Keratinocyte (primary cell): ENCODE measurements at regions not wholly inside any gene's neighbourhood (a gene's known extent, or its start where the extent isn't known, plus 50 kb on each side); places are given as distances from the start of the nearest gene placed in this dataset.

ENCODE experiments used
- DNase-seq: peaks from one replicate; pipeline ENCODE4 v3.0.0-alpha.2; 2011; ENCODE audit warnings: low read depth, missing footprints, low spot score
- FAIRE-seq: peaks from 2 replicates; lab custom pipeline; 2011; peaks lifted over from hg19 to GRCh38; lab: Jason Lieb, UNC
- H2AFZ ChIP-seq: 2 replicates; pipeline ENCODE4 v1.6.0; 2012; ENCODE audit warnings: low read length, control low read depth, inconsistent platforms; ENCODE audit not compliant: control insufficient read depth
- H3K27ac ChIP-seq: 2 replicates; pipeline ENCODE4 v1.5.1; 2011; ENCODE audit warnings: low read length; ENCODE audit not compliant: control insufficient read depth, insufficient read depth
- H3K27me3 ChIP-seq: 3 replicates; pipeline ENCODE4 v1.6.0; 2011; ENCODE audit warnings: low read length; ENCODE audit not compliant: control insufficient read depth, insufficient read depth; ENCODE audit errors: extremely low read depth
- H3K36me3 ChIP-seq, 2 experiments: 2 replicates in 1 of 2; 3 replicates in 1 of 2; pipeline ENCODE4 v1.5.1; 2011; ENCODE audit warnings: low read length in 2 of 2, mild to moderate bottlenecking in 1 of 2; ENCODE audit not compliant: control insufficient read depth in 2 of 2, insufficient read depth in 2 of 2; ENCODE audit errors: extremely low read depth in 1 of 2
- H3K4me1 ChIP-seq: 3 replicates; pipeline ENCODE4 v1.5.1; 2011; ENCODE audit warnings: low read length; ENCODE audit not compliant: control insufficient read depth, insufficient read depth; ENCODE audit errors: extremely low read depth
- H3K4me2 ChIP-seq: 3 replicates; pipeline ENCODE4 v1.6.0; 2011; ENCODE audit warnings: low read depth, low read length; ENCODE audit not compliant: control insufficient read depth, insufficient read depth; ENCODE audit errors: extremely low read depth
- H3K4me3 ChIP-seq, 3 experiments: fragments of 200-600 bp in 1 of 3; sonication (generic) in 1 of 3; 2 replicates in 2 of 3; 3 replicates in 1 of 3; pipeline ENCODE4 v1.5.1; 2011 to 2016; ENCODE audit warnings: low read length in 3 of 3, mild to moderate bottlenecking in 3 of 3, control low read depth in 2 of 3, inconsistent platforms in 1 of 3, low read depth in 1 of 3, mixed read lengths in 1 of 3, mixed run types in 1 of 3, moderate library complexity in 1 of 3; ENCODE audit not compliant: control insufficient read depth in 2 of 3, insufficient read depth in 2 of 3; ENCODE audit errors: extremely low read depth in 1 of 3
- H3K79me2 ChIP-seq: 2 replicates; pipeline ENCODE4 v1.6.0; 2012; ENCODE audit warnings: low read length; ENCODE audit not compliant: control insufficient read depth, insufficient read depth
- H3K9ac ChIP-seq: 3 replicates; pipeline ENCODE4 v1.6.0; 2011; ENCODE audit warnings: low read length; ENCODE audit not compliant: control insufficient read depth, insufficient read depth; ENCODE audit errors: extremely low read depth
- H3K9me1 ChIP-seq: 3 replicates; pipeline ENCODE4 v1.6.0; 2011; ENCODE audit warnings: low read length; ENCODE audit not compliant: control insufficient read depth, insufficient read depth; ENCODE audit errors: extremely low read depth
- H3K9me3 ChIP-seq: 2 replicates; pipeline ENCODE4 v1.5.1; 2012; ENCODE audit warnings: low read depth, low read length; ENCODE audit not compliant: control insufficient read depth
- H4K20me1 ChIP-seq: 3 replicates; pipeline ENCODE4 v1.6.0; 2011; ENCODE audit warnings: low read length; ENCODE audit not compliant: control insufficient read depth, insufficient read depth; ENCODE audit errors: extremely low read depth
- EZH2 ChIP-seq: IDR thresholded peaks from one replicate; pipeline ENCODE4 v1.6.1; 2012; ENCODE audit warnings: inconsistent platforms, mild to moderate bottlenecking, low read length, moderate library complexity
- dilution Hi-C: fragments of 300-500 bp; cut with MboI; formaldehyde crosslinking; loops from one replicate; pipeline ENCODE4 v1.7.0; 2020; ENCODE audit warnings: low sequenced_read_pairs; ENCODE audit not compliant: extremely low pct_ligation_motif_present
- TF ChIP-seq, protein P1 (sequence below), 3 experiments: IDR thresholded peaks in 1 of 3; conservative IDR thresholded peaks in 1 of 3; optimal IDR thresholded peaks in 1 of 3; 2 replicates in 2 of 3; 3 replicates in 1 of 3; pipeline versions ENCODE3 to v1.5.1; 2011; ENCODE audit warnings: low read length in 3 of 3, mild to moderate bottlenecking in 3 of 3, moderate library complexity in 2 of 3, control low read depth in 1 of 3, inconsistent platforms in 1 of 3; ENCODE audit not compliant: insufficient read depth in 2 of 3; ENCODE audit errors: extremely low read depth in 1 of 3

- Histone ChIP-seq H4K20me1 (no peaks in the 10 kb centered on the region), H3K4me1 (no peaks in the 10 kb centered on the region), H3K9me3 (no peaks in the 10 kb centered on the region), H3K36me3 (no peaks in the 10 kb centered on the region), H3K27ac (no peak overlapping the region), H3K4me3 (no peak overlapping the region), H3K9ac (no peak overlapping the region), H3K79me2 (no peaks in the 10 kb centered on the region), H3K9me1 (no peaks in the 10 kb centered on the region), H3K4me2 (no peak overlapping the region), H2AFZ (no peak overlapping the region), H3K27me3 (no peaks in the 10 kb centered on the region)
- dilution Hi-C loops = no loop called here
- FAIRE-seq = no peak
- no peak for DNase-seq
- no peak for TF ChIP-seq EZH2
- TF ChIP-seq, protein P1, sequence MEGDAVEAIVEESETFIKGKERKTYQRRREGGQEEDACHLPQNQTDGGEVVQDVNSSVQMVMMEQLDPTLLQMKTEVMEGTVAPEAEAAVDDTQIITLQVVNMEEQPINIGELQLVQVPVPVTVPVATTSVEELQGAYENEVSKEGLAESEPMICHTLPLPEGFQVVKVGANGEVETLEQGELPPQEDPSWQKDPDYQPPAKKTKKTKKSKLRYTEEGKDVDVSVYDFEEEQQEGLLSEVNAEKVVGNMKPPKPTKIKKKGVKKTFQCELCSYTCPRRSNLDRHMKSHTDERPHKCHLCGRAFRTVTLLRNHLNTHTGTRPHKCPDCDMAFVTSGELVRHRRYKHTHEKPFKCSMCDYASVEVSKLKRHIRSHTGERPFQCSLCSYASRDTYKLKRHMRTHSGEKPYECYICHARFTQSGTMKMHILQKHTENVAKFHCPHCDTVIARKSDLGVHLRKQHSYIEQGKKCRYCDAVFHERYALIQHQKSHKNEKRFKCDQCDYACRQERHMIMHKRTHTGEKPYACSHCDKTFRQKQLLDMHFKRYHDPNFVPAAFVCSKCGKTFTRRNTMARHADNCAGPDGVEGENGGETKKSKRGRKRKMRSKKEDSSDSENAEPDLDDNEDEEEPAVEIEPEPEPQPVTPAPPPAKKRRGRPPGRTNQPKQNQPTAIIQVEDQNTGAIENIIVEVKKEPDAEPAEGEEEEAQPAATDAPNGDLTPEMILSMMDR (optimal IDR thresholded peaks at IDR 0.05 in 1 of 3, IDR thresholded peaks at IDR 0.05 in 1 of 3, conservative IDR thresholded peaks at IDR 0.05 in 1 of 3; ENCODE audit: extremely low read depth in 1 of 3, insufficient read depth in 2 of 3, low read length in 3 of 3) = no peak
Observed at GRCh38 chr5:92102313-92102712, 719.2 kb upstream of the ARRDC3 start.

- no peaks in the 10 kb centered on the region for H3K27me3 ChIP-seq
- no peaks in the 10 kb centered on the region for H3K36me3 ChIP-seq
- TF ChIP-seq EZH2 = no peak
- TF ChIP-seq, protein P1 (optimal IDR thresholded peaks at IDR 0.05 in 1 of 3, IDR thresholded peaks at IDR 0.05 in 1 of 3, conservative IDR thresholded peaks at IDR 0.05 in 1 of 3; ENCODE audit: extremely low read depth in 1 of 3, insufficient read depth in 2 of 3, low read length in 3 of 3) = no peak
- H3K9me1 ChIP-seq = no peaks in the 10 kb centered on the region
- DNase-seq = no peak
- no peaks in the 10 kb centered on the region for H3K9me3 ChIP-seq
- H3K4me1 ChIP-seq = no peaks in the 10 kb centered on the region
- no peak for FAIRE-seq
- no peak overlapping the region for H3K4me3 ChIP-seq
- dilution Hi-C loops = no loop called here
- H4K20me1 ChIP-seq = no peaks in the 10 kb centered on the region
- no peak overlapping the region for H3K9ac ChIP-seq
- no peaks in the 10 kb centered on the region for H3K79me2 ChIP-seq
- no peak overlapping the region for H3K4me2 ChIP-seq
- H3K27ac ChIP-seq = no peak overlapping the region
- H2AFZ ChIP-seq = no peak overlapping the region
Observed at GRCh38 chr5:92092239-92092638, 709.1 kb upstream of the ARRDC3 start.
